ENCODE measurements at regions not wholly inside any gene's neighbourhood (a gene's known extent, or its start where the extent isn't known, plus 50 kb on each side); places are given as distances from the start of the nearest gene placed in this dataset.

- peaks cover 2% of the 10 kb centered on the region for H3K36me3 Mint-ChIP-seq (ENCODE audit: low read depth)
- H3K4me3 Mint-ChIP-seq, result no peak overlapping the region
- H3K9me3 Mint-ChIP-seq, result no peaks in the 10 kb centered on the region
- DNase-seq (ENCODE audit: low spot score), result peak; percentile 43
- H3K27me3 Mint-ChIP-seq (ENCODE audit: insufficient read depth), result no peaks in the 10 kb centered on the region
- H3K4me1 Mint-ChIP-seq (ENCODE audit: low read depth), result peaks cover 39% of the 10 kb centered on the region
- intact Hi-C loops (cut with micrococcal nuclease), result loop anchor here (1.0 to 10.0 kb wide), 6 partner anchors 468 to 1467 kb away; partner anchors contain the start of gene CCNT2
- H3K27ac Mint-ChIP-seq, result peak overlapping the region; percentile 99
Observed at GRCh38 chr2:136384531-136385303, 266.8 kb upstream of the CXCR4 start.

DNA sequence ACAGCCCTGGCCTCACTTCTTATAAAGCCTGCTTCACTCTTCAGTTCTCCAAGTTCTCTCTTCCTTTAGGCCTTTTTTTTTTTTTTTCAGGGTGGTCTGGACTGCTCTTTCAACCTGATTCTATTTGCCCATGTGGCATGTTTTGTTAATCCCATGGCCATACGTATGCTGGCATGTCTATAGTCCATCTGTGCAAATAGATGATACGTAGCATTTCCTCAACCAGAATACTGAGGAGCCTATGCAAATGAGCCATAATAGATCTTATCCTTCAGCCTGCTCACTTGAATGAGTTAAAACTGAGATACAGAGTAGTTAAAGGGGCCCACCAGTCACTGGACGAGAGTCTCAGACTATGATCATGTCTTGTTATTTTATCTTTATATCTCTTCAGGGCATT, 265.2 kb upstream of the CXCR4 start:
- H3K4me1 Mint-ChIP-seq (ENCODE audit: low read depth), result peaks cover 49% of the 10 kb centered on the region
- intact Hi-C loops (cut with micrococcal nuclease), result loop anchor here (1.0 to 10.0 kb wide), 9 partner anchors 176 to 1466 kb away; partner anchors contain the start of genes CCNT2, R3HDM1 and ZRANB3

GRCh38 chr2:136381722-136382633, 264.0 kb upstream of the CXCR4 start:
- Mint-ChIP-seq H3K27ac (peak overlapping the region; percentile 99), H3K27me3 (ENCODE audit: insufficient read depth) (no peaks in the 10 kb centered on the region), H3K9me3 (no peaks in the 10 kb centered on the region), H3K36me3 (ENCODE audit: low read depth) (peaks cover 2% of the 10 kb centered on the region), H3K4me1 (ENCODE audit: low read depth) (peaks cover 61% of the 10 kb centered on the region), H3K4me3 (peak overlapping the region; percentile 35)
- intact Hi-C loops (cut with micrococcal nuclease), result loop anchor here (1.0 to 10.0 kb wide), 21 partner anchors 20 to 1465 kb away; partner anchors contain the start of genes CCNT2, DARS1, R3HDM1 and ZRANB3
- DNase-seq (ENCODE audit: low spot score), result peak; percentile 80

More for the DNA sequence above, 265.2 kb upstream of the CXCR4 start:
- Mint-ChIP-seq H3K36me3 (ENCODE audit: low read depth) (peaks cover 2% of the 10 kb centered on the region), H3K27ac (peak overlapping the region; percentile 99), H3K9me3 (no peaks in the 10 kb centered on the region), H3K27me3 (ENCODE audit: insufficient read depth) (no peaks in the 10 kb centered on the region), H3K4me3 (peak overlapping the region; percentile 45)
- no peak for DNase-seq (ENCODE audit: low spot score)

GRCh38 chr2:136381245-136381644, 263.3 kb upstream of the CXCR4 start:
- peak overlapping the region; percentile 99 for H3K27ac Mint-ChIP-seq
- peaks cover 2% of the 10 kb centered on the region for H3K36me3 Mint-ChIP-seq (ENCODE audit: low read depth)
- H3K4me3 Mint-ChIP-seq, result peak overlapping the region; percentile 35
- H3K27me3 Mint-ChIP-seq (ENCODE audit: insufficient read depth), result no peaks in the 10 kb centered on the region
- no peaks in the 10 kb centered on the region for H3K9me3 Mint-ChIP-seq
- H3K4me1 Mint-ChIP-seq (ENCODE audit: low read depth), result peaks cover 68% of the 10 kb centered on the region
- no peak for DNase-seq (ENCODE audit: low spot score)
- intact Hi-C loops (cut with micrococcal nuclease), result loop anchor here (5.0 to 10.0 kb wide), 3 partner anchors 1136 to 1464 kb away; partner anchors contain the start of gene CCNT2

DNA sequence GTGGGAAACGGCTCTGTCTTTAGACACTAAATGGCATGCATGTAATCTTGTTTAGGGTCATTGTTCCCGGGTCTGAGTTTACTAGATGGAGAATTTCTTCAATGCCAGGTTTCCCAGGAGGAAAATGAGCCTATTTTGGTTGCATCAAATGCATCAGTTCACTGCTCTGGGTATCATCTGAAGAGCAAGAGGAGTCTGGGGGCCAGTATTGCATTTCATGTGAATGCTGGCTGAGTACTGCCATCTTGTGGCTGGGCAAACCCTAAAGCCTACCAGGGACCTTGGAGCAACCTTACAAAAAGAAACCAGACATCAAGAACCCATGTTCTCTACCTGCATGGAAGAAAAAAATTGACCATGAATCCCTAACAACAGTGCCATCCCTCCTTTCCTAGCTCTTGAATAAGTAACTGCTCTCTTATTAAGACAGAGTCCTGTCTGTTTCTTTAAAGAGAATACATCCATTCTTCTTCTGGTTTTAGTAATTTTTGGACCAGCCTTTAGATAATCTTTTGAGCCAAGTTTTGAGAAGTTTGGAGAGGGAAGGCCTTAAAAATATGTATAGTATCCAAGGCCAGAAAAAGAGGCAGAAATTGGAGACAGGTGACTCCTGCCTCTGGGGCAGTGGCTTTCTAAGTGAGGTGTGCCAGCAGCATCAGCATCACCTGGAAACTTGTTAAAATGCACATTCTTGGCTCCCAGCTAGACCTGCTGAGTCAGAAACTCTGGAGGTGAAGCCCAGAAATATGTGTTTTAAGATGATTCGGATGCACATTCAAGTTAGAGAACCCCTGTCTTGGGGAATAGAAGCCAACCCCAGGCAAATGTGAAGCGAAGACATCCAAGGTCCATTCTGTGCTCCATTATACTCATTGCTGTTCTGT, 261.0 kb upstream of the CXCR4 start:
- H3K4me1 Mint-ChIP-seq (ENCODE audit: low read depth), result peaks cover 80% of the 10 kb centered on the region
- H3K4me3 Mint-ChIP-seq, result no peak overlapping the region
- H3K36me3 Mint-ChIP-seq (ENCODE audit: low read depth), result peaks cover 7% of the 10 kb centered on the region
- no peaks in the 10 kb centered on the region for H3K27me3 Mint-ChIP-seq (ENCODE audit: insufficient read depth)
- intact Hi-C loops (cut with micrococcal nuclease), result loop anchor here (1.0 kb wide), 3 partner anchors 74 to 463 kb away; no protein-coding TSS in a partner anchor
- peaks cover 8% of the 10 kb centered on the region for H3K9me3 Mint-ChIP-seq
- DNase-seq (ENCODE audit: low spot score), result peak; percentile 70
- H3K27ac Mint-ChIP-seq, result no peak overlapping the region

DNA sequence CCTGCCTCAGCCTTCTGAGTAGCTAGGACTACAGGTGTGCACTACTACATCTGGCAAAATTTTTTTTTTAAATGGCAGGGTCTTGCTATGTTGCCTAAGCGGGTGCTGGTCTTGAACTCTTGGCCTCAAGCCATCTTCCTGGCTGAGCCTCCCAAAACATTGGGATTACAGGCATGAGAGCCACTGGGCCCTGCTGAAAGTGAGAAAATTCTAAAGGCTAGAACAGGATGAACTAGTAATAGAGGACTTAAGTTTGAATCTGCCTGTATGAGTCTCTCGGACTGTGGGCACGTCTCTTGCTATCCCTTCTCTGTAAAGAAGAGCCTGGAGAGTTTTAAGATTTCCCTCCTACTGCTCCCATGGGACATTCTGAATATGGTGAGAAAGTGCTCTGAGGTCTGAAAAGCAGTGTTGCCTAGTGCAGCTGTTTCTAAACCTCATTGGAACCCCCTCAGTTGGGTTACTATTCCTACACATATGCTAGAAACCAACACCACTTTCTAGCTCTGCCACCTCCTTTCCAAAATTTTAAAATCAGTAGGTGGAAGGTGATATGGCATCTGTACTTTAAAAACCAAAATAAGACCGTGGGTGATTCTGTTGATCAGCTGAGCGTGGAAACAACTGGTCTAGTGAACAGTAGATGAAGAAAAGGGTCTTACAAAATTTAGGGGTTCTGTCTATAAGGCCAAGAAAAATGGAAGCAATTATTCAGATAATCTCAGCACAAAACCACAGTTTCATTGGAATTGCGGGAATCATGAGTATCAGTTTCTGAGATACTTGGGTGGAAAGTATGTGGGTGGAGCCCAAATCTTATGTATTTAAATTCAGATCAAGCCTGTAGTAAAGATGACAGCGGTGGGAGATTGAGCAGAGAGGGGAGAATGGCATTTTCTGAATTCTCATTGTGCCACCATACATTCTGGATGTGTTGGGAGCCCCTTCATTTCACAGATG, 259.8 kb upstream of the CXCR4 start:
- DNase-seq (ENCODE audit: low spot score), result no peak
- Mint-ChIP-seq H3K9me3 (peaks cover 8% of the 10 kb centered on the region), H3K4me1 (ENCODE audit: low read depth) (peaks cover 67% of the 10 kb centered on the region), H3K27me3 (ENCODE audit: insufficient read depth) (no peaks in the 10 kb centered on the region), H3K36me3 (ENCODE audit: low read depth) (peaks cover 7% of the 10 kb centered on the region), H3K27ac (peak overlapping the region; percentile 95), H3K4me3 (no peak overlapping the region)
- intact Hi-C loops (cut with micrococcal nuclease), result loop anchor here (1.0 kb wide), 3 partner anchors 72 to 461 kb away; no protein-coding TSS in a partner anchor

GRCh38 chr2:136376798-136377211, 258.9 kb upstream of the CXCR4 start:
- Mint-ChIP-seq H3K27me3 (ENCODE audit: insufficient read depth) (no peaks in the 10 kb centered on the region), H3K4me1 (ENCODE audit: low read depth) (peaks cover 58% of the 10 kb centered on the region), H3K27ac (peak overlapping the region; percentile 95), H3K4me3 (peak overlapping the region; percentile 12), H3K9me3 (peaks cover 8% of the 10 kb centered on the region), H3K36me3 (ENCODE audit: low read depth) (peaks cover 7% of the 10 kb centered on the region)
- intact Hi-C loops (cut with micrococcal nuclease), result no loop called here
- no peak for DNase-seq (ENCODE audit: low spot score)

GRCh38 chr2:136376211-136376610, 258.3 kb upstream of the CXCR4 start:
- no peak for DNase-seq (ENCODE audit: low spot score)
- Mint-ChIP-seq H3K4me1 (ENCODE audit: low read depth) (peaks cover 52% of the 10 kb centered on the region), H3K4me3 (no peak overlapping the region), H3K9me3 (peaks cover 8% of the 10 kb centered on the region), H3K36me3 (ENCODE audit: low read depth) (peaks cover 6% of the 10 kb centered on the region), H3K27ac (peak overlapping the region; percentile 95), H3K27me3 (ENCODE audit: insufficient read depth) (no peaks in the 10 kb centered on the region)
- intact Hi-C loops (cut with micrococcal nuclease), result no loop called here

DNA sequence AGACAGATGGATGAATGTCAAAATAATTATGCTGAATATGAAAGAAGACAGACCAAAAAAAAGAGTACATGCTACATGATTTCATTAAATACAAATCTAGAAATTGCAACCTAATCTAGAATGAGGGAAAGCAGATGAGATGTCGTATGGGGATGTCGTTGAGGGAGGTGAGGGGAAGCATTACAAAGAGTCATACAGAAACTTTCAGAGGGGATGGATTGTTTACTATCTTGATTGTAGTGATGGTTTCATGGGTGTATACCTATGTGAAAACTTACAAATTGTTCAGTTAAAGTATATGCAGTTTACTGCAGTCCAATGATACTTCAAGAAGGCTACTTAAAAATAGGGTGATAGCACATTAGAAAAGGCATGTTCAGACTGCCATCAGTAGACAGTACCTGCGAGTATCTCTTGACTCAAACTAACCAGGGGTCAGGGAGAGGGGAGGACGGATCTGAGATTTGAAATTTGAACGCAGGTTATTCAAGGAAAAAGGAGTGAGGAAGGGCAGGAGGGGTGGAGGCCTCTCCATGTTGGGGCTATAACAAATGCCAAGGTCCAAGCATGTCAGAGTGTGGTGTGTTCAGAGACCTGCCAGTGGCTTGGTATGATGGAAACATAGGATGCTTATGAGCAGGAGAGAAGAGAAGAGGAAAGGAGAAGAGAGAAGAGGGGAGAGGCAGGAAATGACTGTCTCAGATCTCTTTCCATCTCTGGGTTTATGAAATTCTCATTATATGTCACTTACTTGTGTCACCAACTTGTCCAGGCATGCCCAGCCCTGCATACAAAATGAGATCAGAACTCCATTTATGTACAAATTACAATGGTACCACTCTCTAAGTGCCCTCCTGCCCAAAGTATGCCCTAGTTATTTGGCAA, 257.3 kb upstream of the CXCR4 start:
- intact Hi-C loops (cut with micrococcal nuclease), result loop anchor here (1.0 to 2.0 kb wide), 9 partner anchors 13 to 1322 kb away; partner anchors contain the start of genes DARS1 and RAB3GAP1

GRCh38 chr2:136373841-136374240, 255.9 kb upstream of the CXCR4 start:
- H3K4me1 Mint-ChIP-seq (ENCODE audit: low read depth), result peaks cover 49% of the 10 kb centered on the region
- peaks cover 6% of the 10 kb centered on the region for H3K27me3 Mint-ChIP-seq (ENCODE audit: insufficient read depth)

More for the DNA sequence above, 257.3 kb upstream of the CXCR4 start:
- Mint-ChIP-seq H3K4me1 (ENCODE audit: low read depth) (peaks cover 51% of the 10 kb centered on the region), H3K27me3 (ENCODE audit: insufficient read depth) (peaks cover 2% of the 10 kb centered on the region), H3K36me3 (ENCODE audit: low read depth) (peaks cover 6% of the 10 kb centered on the region), H3K27ac (peak overlapping the region; percentile 95), H3K4me3 (peak overlapping the region; percentile 59), H3K9me3 (peaks cover 8% of the 10 kb centered on the region)
- DNase-seq (ENCODE audit: low spot score), result no peak

More at GRCh38 chr2:136373841-136374240, 255.9 kb upstream of the CXCR4 start:
- DNase-seq (ENCODE audit: low spot score), result no peak
- H3K27ac Mint-ChIP-seq, result no peak overlapping the region
- H3K9me3 Mint-ChIP-seq, result peaks cover 12% of the 10 kb centered on the region
- peaks cover 8% of the 10 kb centered on the region for H3K36me3 Mint-ChIP-seq (ENCODE audit: low read depth)
- intact Hi-C loops (cut with micrococcal nuclease), result loop anchor here (2.0 kb wide), 3 partner anchors 15 to 1321 kb away; partner anchors contain the start of genes DARS1 and RAB3GAP1
- H3K4me3 Mint-ChIP-seq, result no peak overlapping the region

Data from activated T-helper 1 cell treated with anti-CD3 and anti-CD28 coated beads, Interleukin-12 subunit alpha, Interleukin-12 subunit beta, Interleukin-2, Interleukin-4 antibody, amounts not matched to agents 30 ng/mL and 10 ng/mL and 1 ng/mL, durations not matched to agents 14 hours and 24 hours and 36 hours (primary cell).